ENCODE measurements at regions not wholly inside any gene's neighbourhood (a gene's known extent, or its start where the extent isn't known, plus 50 kb on each side); places are given as distances from the start of the nearest gene placed in this dataset.

DNA sequence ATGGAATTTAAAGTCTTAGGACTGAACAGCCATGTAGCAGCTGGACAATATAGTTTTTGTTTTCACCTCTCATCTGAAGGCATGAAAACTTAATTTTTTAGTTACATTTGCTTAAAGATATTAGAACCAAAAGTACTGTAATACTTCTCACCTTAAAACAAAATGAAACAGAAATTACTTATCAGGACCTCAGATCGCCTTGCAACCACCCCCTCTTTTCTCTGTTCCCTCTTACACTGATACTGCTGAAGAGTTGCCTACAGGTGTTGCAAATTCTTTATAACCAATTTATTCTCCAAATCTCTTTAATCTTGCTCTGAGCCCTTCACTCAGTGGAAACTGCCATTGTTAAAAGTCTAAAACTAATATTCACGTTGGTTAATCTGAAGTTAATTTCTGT is 145.0 kb downstream of the SPCS3 start:
- TF ChIP-seq, protein P1, sequence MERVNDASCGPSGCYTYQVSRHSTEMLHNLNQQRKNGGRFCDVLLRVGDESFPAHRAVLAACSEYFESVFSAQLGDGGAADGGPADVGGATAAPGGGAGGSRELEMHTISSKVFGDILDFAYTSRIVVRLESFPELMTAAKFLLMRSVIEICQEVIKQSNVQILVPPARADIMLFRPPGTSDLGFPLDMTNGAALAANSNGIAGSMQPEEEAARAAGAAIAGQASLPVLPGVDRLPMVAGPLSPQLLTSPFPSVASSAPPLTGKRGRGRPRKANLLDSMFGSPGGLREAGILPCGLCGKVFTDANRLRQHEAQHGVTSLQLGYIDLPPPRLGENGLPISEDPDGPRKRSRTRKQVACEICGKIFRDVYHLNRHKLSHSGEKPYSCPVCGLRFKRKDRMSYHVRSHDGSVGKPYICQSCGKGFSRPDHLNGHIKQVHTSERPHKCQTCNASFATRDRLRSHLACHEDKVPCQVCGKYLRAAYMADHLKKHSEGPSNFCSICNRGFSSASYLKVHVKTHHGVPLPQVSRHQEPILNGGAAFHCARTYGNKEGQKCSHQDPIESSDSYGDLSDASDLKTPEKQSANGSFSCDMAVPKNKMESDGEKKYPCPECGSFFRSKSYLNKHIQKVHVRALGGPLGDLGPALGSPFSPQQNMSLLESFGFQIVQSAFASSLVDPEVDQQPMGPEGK (CRISPR knock-in tag; IDR thresholded peaks at IDR 0.05; ENCODE audit: borderline replicate concordance), result no peak
- TF ChIP-seq ISL1 (CRISPR knock-in tag; IDR thresholded peaks at IDR 0.05) (no peak), ZFP3 (CRISPR knock-in tag; IDR thresholded peaks at IDR 0.05) (no peak), BACH2 (CRISPR knock-in tag; IDR thresholded peaks at IDR 0.05; ENCODE audit: borderline replicate concordance) (no peak), PPARA (CRISPR knock-in tag; IDR thresholded peaks at IDR 0.05; ENCODE audit: borderline replicate concordance) (no peak), ARNTL (CRISPR knock-in tag; IDR thresholded peaks at IDR 0.05; ENCODE audit: borderline replicate concordance, low read depth) (no peak), GLIS3 (CRISPR knock-in tag; IDR thresholded peaks at IDR 0.05) (no peak)
- TF ChIP-seq, protein P2, sequence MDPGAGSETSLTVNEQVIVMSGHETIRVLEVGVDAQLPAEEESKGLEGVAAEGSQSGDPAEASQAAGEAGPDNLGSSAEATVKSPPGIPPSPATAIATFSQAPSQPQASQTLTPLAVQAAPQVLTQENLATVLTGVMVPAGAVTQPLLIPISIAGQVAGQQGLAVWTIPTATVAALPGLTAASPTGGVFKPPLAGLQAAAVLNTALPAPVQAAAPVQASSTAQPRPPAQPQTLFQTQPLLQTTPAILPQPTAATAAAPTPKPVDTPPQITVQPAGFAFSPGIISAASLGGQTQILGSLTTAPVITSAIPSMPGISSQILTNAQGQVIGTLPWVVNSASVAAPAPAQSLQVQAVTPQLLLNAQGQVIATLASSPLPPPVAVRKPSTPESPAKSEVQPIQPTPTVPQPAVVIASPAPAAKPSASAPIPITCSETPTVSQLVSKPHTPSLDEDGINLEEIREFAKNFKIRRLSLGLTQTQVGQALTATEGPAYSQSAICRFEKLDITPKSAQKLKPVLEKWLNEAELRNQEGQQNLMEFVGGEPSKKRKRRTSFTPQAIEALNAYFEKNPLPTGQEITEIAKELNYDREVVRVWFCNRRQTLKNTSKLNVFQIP (CRISPR knock-in tag; IDR thresholded peaks at IDR 0.05; ENCODE audit: borderline replicate concordance, low read depth), result no peak

Measured in SK-N-SH treated with all-trans-retinoic acid at 6 μM for 48 hours (cell line).